ENCODE measurements at regions not wholly inside any gene's neighbourhood (a gene's known extent, or its start where the extent isn't known, plus 50 kb on each side); places are given as distances from the start of the nearest gene placed in this dataset.

GRCh38 chr7:53418834-53419482, 383.5 kb downstream of the POM121L12 start:
- POLR2A ChIA-PET = no interaction called here
- no peak overlapping the region for H3K27ac Mint-ChIP-seq (ENCODE audit: low read depth, unreplicated experiment)
- DNase-seq (ENCODE audit: unreplicated experiment) = no peak
- TF ChIP-seq CTCF (IDR thresholded peaks at IDR 0.05; ENCODE audit: unreplicated experiment) = no peak
- no peaks in the 10 kb centered on the region for H3K36me3 Mint-ChIP-seq (ENCODE audit: insufficient read depth, unreplicated experiment)
- BruUV-seq (replicated peaks) = no TSS peak
- no peaks in the 10 kb centered on the region for H3K9me3 Mint-ChIP-seq (ENCODE audit: unreplicated experiment)
- intact Hi-C loops (cut with micrococcal nuclease) = no loop called here
- no peaks in the 10 kb centered on the region for H3K4me1 Mint-ChIP-seq (ENCODE audit: insufficient read depth, unreplicated experiment)
- CTCF ChIA-PET = no interaction called here
- H3K4me3 Mint-ChIP-seq (ENCODE audit: unreplicated experiment) = no peak overlapping the region
- peaks cover 81% of the 10 kb centered on the region for H3K27me3 Mint-ChIP-seq (ENCODE audit: insufficient read depth, unreplicated experiment)

- no peak for DNase-seq (ENCODE audit: unreplicated experiment)
- BruUV-seq (replicated peaks) = no TSS peak
- Mint-ChIP-seq H3K27me3 (ENCODE audit: insufficient read depth, unreplicated experiment) (peaks cover 78% of the 10 kb centered on the region), H3K27ac (ENCODE audit: low read depth, unreplicated experiment) (no peak overlapping the region), H3K4me1 (ENCODE audit: insufficient read depth, unreplicated experiment) (no peaks in the 10 kb centered on the region), H3K9me3 (ENCODE audit: unreplicated experiment) (no peaks in the 10 kb centered on the region), H3K4me3 (ENCODE audit: unreplicated experiment) (no peak overlapping the region), H3K36me3 (ENCODE audit: insufficient read depth, unreplicated experiment) (no peaks in the 10 kb centered on the region)
- POLR2A ChIA-PET = no interaction called here
- intact Hi-C loops (cut with micrococcal nuclease) = no loop called here
- TF ChIP-seq CTCF (IDR thresholded peaks at IDR 0.05; ENCODE audit: unreplicated experiment) = no peak
- CTCF ChIA-PET = no interaction called here
Measured at GRCh38 chr7:53420550-53420949, 385.1 kb downstream of the POM121L12 start.

- intact Hi-C loops (cut with micrococcal nuclease) = no loop called here
- POLR2A ChIA-PET = no interaction called here
- H3K27ac Mint-ChIP-seq (ENCODE audit: low read depth, unreplicated experiment) = no peak overlapping the region
- no peaks in the 10 kb centered on the region for H3K36me3 Mint-ChIP-seq (ENCODE audit: insufficient read depth, unreplicated experiment)
- no TSS peak for BruUV-seq (replicated peaks)
- CTCF ChIA-PET = no interaction called here
- no peaks in the 10 kb centered on the region for H3K9me3 Mint-ChIP-seq (ENCODE audit: unreplicated experiment)
- no peaks in the 10 kb centered on the region for H3K4me1 Mint-ChIP-seq (ENCODE audit: insufficient read depth, unreplicated experiment)
- peaks cover 78% of the 10 kb centered on the region for H3K27me3 Mint-ChIP-seq (ENCODE audit: insufficient read depth, unreplicated experiment)
- DNase-seq (ENCODE audit: unreplicated experiment) = no peak
- no peak overlapping the region for H3K4me3 Mint-ChIP-seq (ENCODE audit: unreplicated experiment)
- TF ChIP-seq CTCF (IDR thresholded peaks at IDR 0.05; ENCODE audit: unreplicated experiment) = no peak
Measured at GRCh38 chr7:53422291-53422690, 386.9 kb downstream of the POM121L12 start.

GRCh38 chr7:53426145-53426750, 390.8 kb downstream of the POM121L12 start:
- no peak for DNase-seq (ENCODE audit: unreplicated experiment)
- H3K9me3 Mint-ChIP-seq (ENCODE audit: unreplicated experiment) = no peaks in the 10 kb centered on the region
- H3K27me3 Mint-ChIP-seq (ENCODE audit: insufficient read depth, unreplicated experiment) = peaks cover 80% of the 10 kb centered on the region
- H3K4me1 Mint-ChIP-seq (ENCODE audit: insufficient read depth, unreplicated experiment) = no peaks in the 10 kb centered on the region
- CTCF ChIA-PET = no interaction called here
- TF ChIP-seq CTCF (IDR thresholded peaks at IDR 0.05; ENCODE audit: unreplicated experiment) = no peak
- no TSS peak for BruUV-seq (replicated peaks)
- POLR2A ChIA-PET = no interaction called here
- H3K27ac Mint-ChIP-seq (ENCODE audit: low read depth, unreplicated experiment) = no peak overlapping the region
- intact Hi-C loops (cut with micrococcal nuclease) = no loop called here
- no peaks in the 10 kb centered on the region for H3K36me3 Mint-ChIP-seq (ENCODE audit: insufficient read depth, unreplicated experiment)
- H3K4me3 Mint-ChIP-seq (ENCODE audit: unreplicated experiment) = peak overlapping the region; percentile 55

Data from MCF 10A (cell line).